Mesothelial cell of epicardium (in vitro differentiated cells): ENCODE measurements at regions not wholly inside any gene's neighbourhood (a gene's known extent, or its start where the extent isn't known, plus 50 kb on each side); places are given as distances from the start of the nearest gene placed in this dataset.

Experiments used
- DNase-seq, 2 experiments: peaks; one replicate each; pipeline ENCODE4 v3.0.0; 2021; ENCODE audit warnings: low spot score in 2 of 2; ENCODE audit not compliant: unreplicated experiment in 2 of 2
- H3K27ac Mint-ChIP-seq: 2 replicates; pipeline ENCODE4 v1.8.0; 2021; ENCODE audit warnings: mixed read lengths
- H3K27me3 Mint-ChIP-seq: 2 replicates; pipeline ENCODE4 v1.8.0; 2021; ENCODE audit warnings: low read depth, mixed read lengths
- H3K36me3 Mint-ChIP-seq: 2 replicates; pipeline ENCODE4 v1.8.0; 2021; ENCODE audit warnings: mixed read lengths
- H3K4me1 Mint-ChIP-seq: 2 replicates; pipeline ENCODE4 v1.8.0; 2021; ENCODE audit warnings: mixed read lengths
- H3K4me3 Mint-ChIP-seq: 2 replicates; pipeline ENCODE4 v1.8.0; 2021; ENCODE audit warnings: mild to moderate bottlenecking, moderate library complexity, mixed read lengths
- H3K9me3 Mint-ChIP-seq: 2 replicates; pipeline ENCODE4 v1.8.0; 2021; ENCODE audit warnings: mixed read lengths
- CTCF ChIP-seq: fragments of 200-600 bp; sonication (generic); IDR thresholded peaks from one replicate; pipeline ENCODE4 v1.5.0; 2021; ENCODE audit warnings: antibody characterized with exemption; ENCODE audit not compliant: unreplicated experiment

- Mint-ChIP-seq H3K9me3 (no peaks in the 10 kb centered on the region), H3K4me3 (no peak overlapping the region), H3K27me3 (peaks cover 3% of the 10 kb centered on the region), H3K27ac (no peak overlapping the region), H3K36me3 (no peaks in the 10 kb centered on the region), H3K4me1 (no peaks in the 10 kb centered on the region)
- no peak for DNase-seq
- TF ChIP-seq CTCF = no peak
These were observed 596.3 kb upstream of the ARPP21 start for GRCh38 chr3:35043040-35043439.

- TF ChIP-seq CTCF = no peak
- H3K4me3 Mint-ChIP-seq = no peak overlapping the region
- H3K27ac Mint-ChIP-seq = no peak overlapping the region
- H3K9me3 Mint-ChIP-seq = no peaks in the 10 kb centered on the region
- no peaks in the 10 kb centered on the region for H3K4me1 Mint-ChIP-seq
- no peaks in the 10 kb centered on the region for H3K36me3 Mint-ChIP-seq
- DNase-seq = no peak
- H3K27me3 Mint-ChIP-seq = peaks cover 3% of the 10 kb centered on the region
These were observed 595.1 kb upstream of the ARPP21 start for GRCh38 chr3:35044190-35044589.

- H3K4me3 Mint-ChIP-seq = no peak overlapping the region
- H3K36me3 Mint-ChIP-seq = no peaks in the 10 kb centered on the region
- no peak overlapping the region for H3K27ac Mint-ChIP-seq
- peaks cover 3% of the 10 kb centered on the region for H3K27me3 Mint-ChIP-seq
- no peak for TF ChIP-seq CTCF
- H3K4me1 Mint-ChIP-seq = no peaks in the 10 kb centered on the region
- H3K9me3 Mint-ChIP-seq = no peaks in the 10 kb centered on the region
- DNase-seq = no peak
These were observed 594.2 kb upstream of the ARPP21 start for GRCh38 chr3:35045118-35045517.

- DNase-seq = no peak
- TF ChIP-seq CTCF = no peak
- no peak overlapping the region for H3K27ac Mint-ChIP-seq
- H3K4me1 Mint-ChIP-seq = no peaks in the 10 kb centered on the region
- no peaks in the 10 kb centered on the region for H3K36me3 Mint-ChIP-seq
- no peak overlapping the region for H3K4me3 Mint-ChIP-seq
- no peaks in the 10 kb centered on the region for H3K9me3 Mint-ChIP-seq
- no peaks in the 10 kb centered on the region for H3K27me3 Mint-ChIP-seq
These were observed 574.6 kb upstream of the ARPP21 start for GRCh38 chr3:35064761-35065160.

- Mint-ChIP-seq H3K36me3 (no peaks in the 10 kb centered on the region), H3K4me3 (no peak overlapping the region), H3K4me1 (no peaks in the 10 kb centered on the region), H3K27ac (no peak overlapping the region), H3K9me3 (no peaks in the 10 kb centered on the region), H3K27me3 (peaks cover 3% of the 10 kb centered on the region)
- no peak for DNase-seq
- TF ChIP-seq CTCF = no peak
These were observed 573.4 kb upstream of the ARPP21 start for GRCh38 chr3:35065891-35066290.

- no peak for DNase-seq
- Mint-ChIP-seq H3K27ac (no peak overlapping the region), H3K4me3 (no peak overlapping the region), H3K4me1 (no peaks in the 10 kb centered on the region), H3K36me3 (no peaks in the 10 kb centered on the region), H3K27me3 (peaks cover 7% of the 10 kb centered on the region), H3K9me3 (no peaks in the 10 kb centered on the region)
- TF ChIP-seq CTCF = no peak
These were observed 571.6 kb upstream of the ARPP21 start for GRCh38 chr3:35067750-35068149.
